A673 (cell line): ENCODE measurements at regions not wholly inside any gene's neighbourhood (a gene's known extent, or its start where the extent isn't known, plus 50 kb on each side); places are given as distances from the start of the nearest gene placed in this dataset.

ENCODE experiments used
- BruUV-seq: library from RNA; stranded (reverse); fragments of 400-500 nt; replicated peaks from 2 replicates; lab custom pipeline; 2021; lab: Mats Ljungman, UMichigan
- CTCF ChIA-PET: fragments of 300-600 bp; sonication (Branson Sonifier 250); formaldehyde crosslinking; loops from one replicate; lab custom pipeline; 2022; ENCODE audit warnings: antibody characterized with exemption; lab: Charles Lee
- POLR2A ChIA-PET: fragments of 300-600 bp; sonication (Branson Sonifier 250); formaldehyde crosslinking; loops from one replicate; lab custom pipeline; 2022; ENCODE audit warnings: antibody characterized with exemption; ENCODE audit not compliant: low non-redundant PET; lab: Charles Lee
- DNase-seq: peaks from one replicate; pipeline ENCODE4 v3.0.0-alpha.2; 2015; ENCODE audit warnings: low spot score
- H3K27ac ChIP-seq: fragments of 200-600 bp; sonication (generic); 2 replicates; pipeline ENCODE4 v1.5.1; 2016; ENCODE audit warnings: mixed run types, low read depth, mild to moderate bottlenecking, mixed read lengths, antibody characterized with exemption, low read length; ENCODE audit not compliant: poor library complexity, severe bottlenecking
- H3K27me3 ChIP-seq: fragments of 200-600 bp; sonication (generic); replicated peaks from 2 replicates; pipeline ENCODE4 v1.6.1; 2017; ENCODE audit warnings: mixed run types, low read depth, mild to moderate bottlenecking, mixed read lengths, antibody characterized with exemption, low read length; ENCODE audit not compliant: insufficient read depth, poor library complexity
- H3K36me3 ChIP-seq: fragments of 200-600 bp; sonication (generic); 2 replicates; pipeline ENCODE4 v1.6.1; 2016; ENCODE audit warnings: mixed run types, mild to moderate bottlenecking, mixed read lengths, antibody characterized with exemption, low read length; ENCODE audit not compliant: insufficient read depth, poor library complexity, severe bottlenecking
- H3K4me1 ChIP-seq: fragments of 200-600 bp; sonication (generic); 2 replicates; pipeline ENCODE4 v1.6.1; 2017; ENCODE audit warnings: mixed run types, mild to moderate bottlenecking, mixed read lengths, antibody characterized with exemption, low read length; ENCODE audit not compliant: insufficient read depth, poor library complexity, severe bottlenecking
- H3K4me3 ChIP-seq: fragments of 200-600 bp; sonication (generic); 2 replicates; pipeline ENCODE4 v1.5.1; 2016; ENCODE audit warnings: low read depth, mixed run types, mild to moderate bottlenecking, mixed read lengths, low read length; ENCODE audit not compliant: poor library complexity, severe bottlenecking
- H3K9me3 ChIP-seq: fragments of 200-600 bp; sonication (generic); 2 replicates; pipeline ENCODE4 v1.6.1; 2016; ENCODE audit warnings: mixed run types, low read depth, mild to moderate bottlenecking, mixed read lengths, antibody characterized with exemption, low read length; ENCODE audit not compliant: poor library complexity, severe bottlenecking
- EZH2 ChIP-seq: fragments of 200-600 bp; sonication (generic); IDR thresholded peaks from 2 replicates; pipeline ENCODE4 v1.6.1; 2017; ENCODE audit warnings: borderline replicate concordance, low read depth, mild to moderate bottlenecking, mixed read lengths, antibody characterized with exemption, low read length; ENCODE audit not compliant: poor library complexity, severe bottlenecking
- intact Hi-C: fragments of 100-400 bp; cut with micrococcal nuclease; formaldehyde crosslinking; loops from one replicate; pipeline ENCODE4 v1.10.0; 2022; ENCODE audit not compliant: unreplicated experiment
- TF ChIP-seq, protein P1 (sequence below): fragments of 300-800, 200-600 bp; sonication (generic); conservative IDR thresholded peaks from 2 replicates; pipeline ENCODE4 v1.5.1; 2017; ENCODE audit warnings: low read depth, mild to moderate bottlenecking, antibody characterized with exemption, low read length, moderate library complexity, mixed read lengths

DNA sequence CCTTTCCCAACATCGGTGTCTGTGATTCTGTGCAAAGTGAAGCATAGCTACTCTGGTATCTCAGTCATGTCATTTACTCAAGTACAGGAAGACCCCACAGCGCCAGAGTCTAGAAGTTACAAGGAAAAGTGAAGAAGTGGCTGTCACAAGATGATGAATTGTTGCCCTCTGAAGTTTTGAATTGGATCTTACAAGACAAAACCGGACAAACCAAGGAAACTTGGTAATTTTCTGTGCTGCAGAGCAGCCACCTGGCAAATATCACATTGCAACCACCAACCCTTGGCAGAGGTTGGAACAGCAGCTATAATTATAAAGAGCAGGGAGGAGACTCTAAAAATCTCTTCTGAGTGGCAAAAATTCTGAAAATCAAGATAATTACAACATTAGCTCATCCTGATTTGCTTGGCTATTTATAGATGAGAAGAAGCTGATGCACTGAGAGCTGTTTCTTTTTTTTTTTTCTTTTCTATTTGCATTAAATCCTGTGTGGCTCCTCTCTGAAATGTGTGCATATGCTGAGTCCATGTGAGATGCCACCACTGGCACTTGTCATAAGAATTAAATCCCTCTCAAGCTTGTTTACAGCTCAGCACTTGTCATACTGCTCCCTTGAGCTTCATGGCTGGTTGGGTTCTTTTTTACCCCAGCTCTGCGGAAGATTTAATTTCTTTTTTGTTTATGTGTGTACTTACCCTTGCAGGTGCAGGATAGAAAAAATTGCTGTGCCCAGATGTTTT lies 68.0 kb upstream of the MNS1 start:
- H3K36me3 ChIP-seq, result no peaks in the 10 kb centered on the region
- ChIA-PET CTCF (interaction anchor here (0.7 to 1.1 kb wide), 2 partner anchors 36 to 42 kb away, joined by 3 to 4 read pairs; no protein-coding TSS in a partner anchor), POLR2A (no interaction called here)
- BruUV-seq, result no TSS peak
- intact Hi-C loops, result no loop called here
- no peak for TF ChIP-seq EZH2
- TF ChIP-seq, protein P1, sequence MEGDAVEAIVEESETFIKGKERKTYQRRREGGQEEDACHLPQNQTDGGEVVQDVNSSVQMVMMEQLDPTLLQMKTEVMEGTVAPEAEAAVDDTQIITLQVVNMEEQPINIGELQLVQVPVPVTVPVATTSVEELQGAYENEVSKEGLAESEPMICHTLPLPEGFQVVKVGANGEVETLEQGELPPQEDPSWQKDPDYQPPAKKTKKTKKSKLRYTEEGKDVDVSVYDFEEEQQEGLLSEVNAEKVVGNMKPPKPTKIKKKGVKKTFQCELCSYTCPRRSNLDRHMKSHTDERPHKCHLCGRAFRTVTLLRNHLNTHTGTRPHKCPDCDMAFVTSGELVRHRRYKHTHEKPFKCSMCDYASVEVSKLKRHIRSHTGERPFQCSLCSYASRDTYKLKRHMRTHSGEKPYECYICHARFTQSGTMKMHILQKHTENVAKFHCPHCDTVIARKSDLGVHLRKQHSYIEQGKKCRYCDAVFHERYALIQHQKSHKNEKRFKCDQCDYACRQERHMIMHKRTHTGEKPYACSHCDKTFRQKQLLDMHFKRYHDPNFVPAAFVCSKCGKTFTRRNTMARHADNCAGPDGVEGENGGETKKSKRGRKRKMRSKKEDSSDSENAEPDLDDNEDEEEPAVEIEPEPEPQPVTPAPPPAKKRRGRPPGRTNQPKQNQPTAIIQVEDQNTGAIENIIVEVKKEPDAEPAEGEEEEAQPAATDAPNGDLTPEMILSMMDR, result no peak
- H3K4me1 ChIP-seq, result peaks cover 31% of the 10 kb centered on the region
- H3K27ac ChIP-seq, result peak overlapping the region; percentile 57
- H3K9me3 ChIP-seq, result no peaks in the 10 kb centered on the region
- no peaks in the 10 kb centered on the region for H3K27me3 ChIP-seq
- peak; percentile 91 for DNase-seq
- H3K4me3 ChIP-seq, result no peak overlapping the region

DNA sequence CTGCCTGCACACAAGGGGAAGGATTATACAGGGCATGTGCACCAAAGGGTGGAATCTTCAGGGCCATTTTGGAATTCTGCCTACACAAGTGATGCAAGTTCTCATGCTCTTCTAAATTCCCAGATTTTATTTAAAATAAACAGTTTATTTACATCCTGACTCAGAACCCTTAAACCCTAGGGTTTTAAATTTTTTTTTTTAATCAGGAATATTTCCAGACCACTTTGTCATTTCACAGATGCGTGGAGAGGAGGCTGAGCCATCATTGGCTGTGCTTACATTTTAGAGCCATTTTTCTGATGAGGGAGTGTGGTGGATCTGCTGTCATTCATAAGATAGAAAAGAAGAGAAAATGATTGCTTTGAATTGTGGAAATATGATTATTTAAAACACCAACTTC lies 65.2 kb upstream of the MNS1 start:
- CTCF ChIA-PET, result no interaction called here
- no peaks in the 10 kb centered on the region for H3K36me3 ChIP-seq
- POLR2A ChIA-PET, result no interaction called here
- intact Hi-C loops, result no loop called here
- no peak for DNase-seq
- H3K4me3 ChIP-seq, result no peak overlapping the region
- TF ChIP-seq, protein P1, result no peak
- TF ChIP-seq EZH2, result no peak
- BruUV-seq, result no TSS peak
- no peaks in the 10 kb centered on the region for H3K27me3 ChIP-seq
- H3K4me1 ChIP-seq, result peaks cover 31% of the 10 kb centered on the region
- no peak overlapping the region for H3K27ac ChIP-seq
- no peaks in the 10 kb centered on the region for H3K9me3 ChIP-seq

DNA sequence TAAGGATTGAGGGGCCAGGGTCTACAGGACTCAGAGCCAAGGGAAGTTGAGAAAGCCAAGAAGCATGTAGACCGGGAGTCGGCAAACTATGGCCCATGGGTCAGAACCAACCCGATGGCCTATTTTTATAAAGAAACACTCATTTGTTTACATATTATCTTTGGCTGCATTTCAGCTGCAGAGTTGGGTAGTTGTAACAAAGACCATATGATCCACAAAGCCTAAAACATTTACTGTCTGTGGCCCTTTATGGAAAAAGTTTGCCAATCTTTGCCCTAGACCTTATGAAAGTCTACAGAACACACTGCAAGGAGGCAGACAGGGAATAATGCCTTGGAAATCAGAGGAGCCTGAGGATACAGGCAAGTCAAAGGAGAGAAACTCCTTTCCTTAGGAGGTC lies 63.2 kb upstream of the MNS1 start:
- no peak for DNase-seq
- no TSS peak for BruUV-seq
- H3K4me1 ChIP-seq, result peaks cover 17% of the 10 kb centered on the region
- POLR2A ChIA-PET, result no interaction called here
- no peak overlapping the region for H3K4me3 ChIP-seq
- no peak overlapping the region for H3K27ac ChIP-seq
- H3K27me3 ChIP-seq, result no peaks in the 10 kb centered on the region
- intact Hi-C loops, result no loop called here
- H3K36me3 ChIP-seq, result no peaks in the 10 kb centered on the region
- CTCF ChIA-PET, result no interaction called here
- no peaks in the 10 kb centered on the region for H3K9me3 ChIP-seq
- TF ChIP-seq EZH2, result no peak
- TF ChIP-seq, protein P1, result no peak
